ENCODE measurements at regions not wholly inside any gene's neighbourhood (a gene's known extent, or its start where the extent isn't known, plus 50 kb on each side); places are given as distances from the start of the nearest gene placed in this dataset.

GRCh38 chr11:129259931-129260348 is 67.8 kb upstream of the ARHGAP32 start:
- TF ChIP-seq CSRNP3 (CRISPR knock-in tag; IDR thresholded peaks at IDR 0.05) (no peak), GLIS3 (CRISPR knock-in tag; IDR thresholded peaks at IDR 0.05) (no peak)
- no peak for ATAC-seq

- no peak for ATAC-seq
- no peak for TF ChIP-seq ZFP30 (CRISPR knock-in tag; IDR thresholded peaks at IDR 0.05)
- no peak for TF ChIP-seq RARB (CRISPR knock-in tag; IDR thresholded peaks at IDR 0.05)
- no peak for TF ChIP-seq PATZ1 (CRISPR knock-in tag; IDR thresholded peaks at IDR 0.05; ENCODE audit: borderline replicate concordance)
- no peak for TF ChIP-seq CREB5 (CRISPR knock-in tag; IDR thresholded peaks at IDR 0.05; ENCODE audit: low read depth)
- TF ChIP-seq SNAI2 (CRISPR knock-in tag; IDR thresholded peaks at IDR 0.05) = no peak
- no peak for TF ChIP-seq ESRRG (CRISPR knock-in tag; IDR thresholded peaks at IDR 0.05)
- TF ChIP-seq ZNF8 (CRISPR knock-in tag; IDR thresholded peaks at IDR 0.05) = no peak
- TF ChIP-seq CSRNP3 (CRISPR knock-in tag; IDR thresholded peaks at IDR 0.05) = no peak
- TF ChIP-seq ZNF565 (CRISPR knock-in tag; conservative IDR thresholded peaks at IDR 0.05; ENCODE audit: low read depth) = no peak
- TF ChIP-seq ARNTL (CRISPR knock-in tag; IDR thresholded peaks at IDR 0.05; ENCODE audit: borderline replicate concordance, low read depth) = no peak
- no peak for TF ChIP-seq ZFP3 (CRISPR knock-in tag; IDR thresholded peaks at IDR 0.05)
- no peak for TF ChIP-seq TSHZ2 (CRISPR knock-in tag; IDR thresholded peaks at IDR 0.05)
- TF ChIP-seq TOX (CRISPR knock-in tag; IDR thresholded peaks at IDR 0.05; ENCODE audit: borderline replicate concordance) = no peak
- no peak for TF ChIP-seq POU6F1 (CRISPR knock-in tag; IDR thresholded peaks at IDR 0.05; ENCODE audit: borderline replicate concordance, low read depth)
- no peak for TF ChIP-seq CSDC2 (CRISPR knock-in tag; IDR thresholded peaks at IDR 0.05)
- no peak for TF ChIP-seq ZNF70 (CRISPR knock-in tag; IDR thresholded peaks at IDR 0.05)
- no peak for TF ChIP-seq ZC3H10 (CRISPR knock-in tag; IDR thresholded peaks at IDR 0.05)
- no peak for TF ChIP-seq PPARA (CRISPR knock-in tag; IDR thresholded peaks at IDR 0.05; ENCODE audit: borderline replicate concordance)
- no peak for TF ChIP-seq ISL1 (CRISPR knock-in tag; IDR thresholded peaks at IDR 0.05)
Observed at GRCh38 chr11:129258205-129258604, 66.1 kb upstream of the ARHGAP32 start.

GRCh38 chr11:129257512-129257911 is 65.4 kb upstream of the ARHGAP32 start:
- ATAC-seq = no peak
- TF ChIP-seq SNAI2 (CRISPR knock-in tag; IDR thresholded peaks at IDR 0.05) (no peak), ZFP3 (CRISPR knock-in tag; IDR thresholded peaks at IDR 0.05) (no peak), ZNF565 (CRISPR knock-in tag; conservative IDR thresholded peaks at IDR 0.05; ENCODE audit: low read depth) (no peak), CREB5 (CRISPR knock-in tag; IDR thresholded peaks at IDR 0.05; ENCODE audit: low read depth) (no peak), ZNF8 (CRISPR knock-in tag; IDR thresholded peaks at IDR 0.05) (no peak), ZFP30 (CRISPR knock-in tag; IDR thresholded peaks at IDR 0.05) (no peak), ESRRG (CRISPR knock-in tag; IDR thresholded peaks at IDR 0.05) (no peak), TSHZ2 (CRISPR knock-in tag; IDR thresholded peaks at IDR 0.05) (no peak), CSDC2 (CRISPR knock-in tag; IDR thresholded peaks at IDR 0.05) (no peak), PPARA (CRISPR knock-in tag; IDR thresholded peaks at IDR 0.05; ENCODE audit: borderline replicate concordance) (no peak), PATZ1 (CRISPR knock-in tag; IDR thresholded peaks at IDR 0.05; ENCODE audit: borderline replicate concordance) (no peak)

All from SK-N-SH treated with all-trans-retinoic acid at 6 μM for 48 hours (cell line).